SK-N-SH (cell line): ENCODE measurements at regions not wholly inside any gene's neighbourhood (a gene's known extent, or its start where the extent isn't known, plus 50 kb on each side); places are given as distances from the start of the nearest gene placed in this dataset.

ENCODE experiments used
- CTCF ChIA-PET: fragments of 300-600, 350-600 bp; formaldehyde crosslinking; extraction: SDS; loops from one replicate; lab custom pipeline; 2021; lab: Yijun Ruan, JAX
- POLR2A ChIA-PET: fragments of 350-600 bp; sonication (Branson Sonifier 250); formaldehyde crosslinking; extraction: SDS; loops from one replicate; lab custom pipeline; 2020; ENCODE audit warnings: antibody characterized with exemption, inconsistent platforms; lab: Yijun Ruan, JAX
- DNase-seq: peaks from one replicate; pipeline ENCODE4 v3.0.0; 2012
- H2AFZ ChIP-seq: fragments of 200-600 bp; sonication (generic); 2 replicates; pipeline ENCODE4 v1.8.1; 2016; ENCODE audit warnings: antibody characterized with exemption, mild to moderate bottlenecking, low read depth
- H3F3A ChIP-seq: fragments of 200-600 bp; sonication (generic); replicated peaks from 2 replicates; pipeline ENCODE3; 2016; ENCODE audit warnings: antibody characterized with exemption, mild to moderate bottlenecking; ENCODE audit not compliant: insufficient read depth
- H3K27ac ChIP-seq, 2 experiments: fragments of 200-500 bp in 1 of 2; fragments of 200-600 bp in 1 of 2; sonication (Bioruptor generic) in 1 of 2; sonication (generic), shearing (Covaris generic) in 1 of 2; 2 replicates each; pipeline versions ENCODE4 v1.5.1 to v1.6.1; 2014 to 2016; ENCODE audit warnings: low read depth in 2 of 2, inconsistent platforms in 1 of 2, low read length in 1 of 2, mild to moderate bottlenecking in 1 of 2, mixed read lengths in 1 of 2
- H3K27me3 ChIP-seq: fragments of 200-600 bp; sonication (generic), shearing (Covaris generic); 2 replicates; pipeline ENCODE4 v1.6.1; 2016; ENCODE audit warnings: mixed run types; ENCODE audit not compliant: insufficient read depth
- H3K36me3 ChIP-seq, 2 experiments: fragments of 200-500 bp in 1 of 2; fragments of 200-600 bp in 1 of 2; sonication (Bioruptor generic) in 1 of 2; sonication (generic) in 1 of 2; replicated peaks in 1 of 2; 2 replicates each; pipeline versions ENCODE3 to v1.5.1; 2014 to 2016; ENCODE audit warnings: low read length in 1 of 2, mild to moderate bottlenecking in 1 of 2; ENCODE audit not compliant: insufficient read depth in 2 of 2, control insufficient read depth in 1 of 2
- H3K4me1 ChIP-seq, 2 experiments: fragments of 200-500 bp in 1 of 2; fragments of 200-600 bp in 1 of 2; sonication (Bioruptor generic) in 1 of 2; sonication (generic), shearing (Covaris generic) in 1 of 2; 2 replicates each; pipeline versions ENCODE4 v1.5.1 to v1.6.1; 2014 to 2016; ENCODE audit warnings: low read depth in 1 of 2, low read length in 1 of 2, mixed run types in 1 of 2; ENCODE audit not compliant: insufficient read depth in 2 of 2, control insufficient read depth in 1 of 2
- H3K4me2 ChIP-seq: fragments of 200-600 bp; sonication (generic), shearing (Covaris generic); 2 replicates; pipeline ENCODE4 v1.6.1; 2017; ENCODE audit warnings: mixed run types
- H3K4me3 ChIP-seq, 2 experiments: fragments of 200-500 bp in 1 of 2; fragments of 200-600 bp in 1 of 2; sonication (Bioruptor generic) in 1 of 2; sonication (generic), shearing (Covaris generic) in 1 of 2; 2 replicates each; pipeline versions ENCODE4 v1.5.1 to v1.8.1; 2014 to 2016; ENCODE audit warnings: low read depth in 2 of 2, inconsistent platforms in 1 of 2, low read length in 1 of 2, mild to moderate bottlenecking in 1 of 2, mixed read lengths in 1 of 2, moderate library complexity in 1 of 2
- H3K79me2 ChIP-seq: fragments of 200-600 bp; sonication (generic); 2 replicates; pipeline ENCODE4 v1.8.1; 2017; ENCODE audit warnings: mild to moderate bottlenecking; ENCODE audit not compliant: insufficient read depth
- H3K9ac ChIP-seq: fragments of 200-600 bp; sonication (generic); 2 replicates; pipeline ENCODE4 v1.6.1; 2017; ENCODE audit warnings: mixed run types
- H3K9me2 ChIP-seq: fragments of 200-600 bp; sonication (generic); 2 replicates; pipeline ENCODE4 v1.6.1; 2017; ENCODE audit warnings: mixed run types
- H3K9me3 ChIP-seq: fragments of 200-600 bp; sonication (generic); 2 replicates; pipeline ENCODE4 v1.6.1; 2017; ENCODE audit warnings: mixed run types, mild to moderate bottlenecking, moderate library complexity
- H4K20me1 ChIP-seq: fragments of 200-600 bp; sonication (generic); 2 replicates; pipeline ENCODE4 v1.6.1; 2017; ENCODE audit warnings: mild to moderate bottlenecking, mixed run types; ENCODE audit not compliant: insufficient read depth
- CHD2 ChIP-seq: fragments of 150-350 bp; IDR thresholded peaks from 2 replicates; pipeline ENCODE4 v1.6.1; 2018; ENCODE audit warnings: low read length; ENCODE audit not compliant: partially characterized antibody
- ELF1 ChIP-seq: IDR thresholded peaks from 2 replicates; pipeline ENCODE4 v1.4.0; 2012
- EZH2phosphoT487 ChIP-seq: fragments of 200-600 bp; sonication (generic); IDR thresholded peaks from 2 replicates; pipeline ENCODE4 v1.6.1; 2017; ENCODE audit warnings: low read depth, mixed run types, mild to moderate bottlenecking, antibody characterized with exemption, moderate library complexity, borderline replicate concordance
- GABPA ChIP-seq: IDR thresholded peaks from 2 replicates; pipeline ENCODE4 v1.4.0; 2012; ENCODE audit warnings: low read depth, mild to moderate bottlenecking
- IRF3 ChIP-seq: fragments of 150-350 bp; IDR thresholded peaks from 2 replicates; pipeline ENCODE4 v1.6.1; 2016; ENCODE audit warnings: mild to moderate bottlenecking, low read depth, low read length
- JUND ChIP-seq: IDR thresholded peaks from 2 replicates; pipeline ENCODE4 v1.4.0; 2012
- MAX ChIP-seq: IDR thresholded peaks from 2 replicates; pipeline ENCODE4 v1.4.0; 2012; ENCODE audit warnings: low read depth
- MEF2A ChIP-seq: IDR thresholded peaks from 2 replicates; pipeline ENCODE4 v1.4.0; 2012; ENCODE audit warnings: low read depth, borderline replicate concordance
- MXI1 ChIP-seq: IDR thresholded peaks from 2 replicates; pipeline ENCODE4 v1.6.1; 2012; ENCODE audit warnings: mild to moderate bottlenecking, low read depth, low read length, improper control_type of control experiment
- NFIC ChIP-seq: IDR thresholded peaks from 2 replicates; pipeline ENCODE4 v1.4.0; 2012; ENCODE audit warnings: borderline replicate concordance
- PBX3 ChIP-seq: IDR thresholded peaks from 2 replicates; pipeline ENCODE4; 2012
- POLR2AphosphoS5 ChIP-seq: IDR thresholded peaks from 2 replicates; pipeline ENCODE4 v1.6.1; 2012; ENCODE audit warnings: low read depth, low read length
- REST ChIP-seq: IDR thresholded peaks from 2 replicates; pipeline ENCODE4 v1.6.1; 2012; ENCODE audit warnings: mild to moderate bottlenecking, low read depth, low read length, moderate library complexity
- RXRA ChIP-seq: IDR thresholded peaks from 2 replicates; pipeline ENCODE4 v1.4.0; 2012; ENCODE audit warnings: low read depth, mild to moderate bottlenecking, borderline replicate concordance
- SMC3 ChIP-seq: IDR thresholded peaks from 2 replicates; pipeline ENCODE4 v1.6.1; 2012; ENCODE audit warnings: low read depth, low read length, improper control_type of control experiment
- TCF12 ChIP-seq: IDR thresholded peaks from 2 replicates; pipeline ENCODE4 v1.4.0; 2012
- TEAD4 ChIP-seq: IDR thresholded peaks from 2 replicates; pipeline ENCODE4 v1.4.0; 2012; ENCODE audit warnings: mild to moderate bottlenecking, borderline replicate concordance; ENCODE audit not compliant: insufficient read depth
- USF1 ChIP-seq: IDR thresholded peaks from 2 replicates; pipeline ENCODE4 v1.4.0; 2012; ENCODE audit warnings: low read depth, borderline replicate concordance
- USF2 ChIP-seq: fragments of 150-350 bp; IDR thresholded peaks from 2 replicates; pipeline ENCODE4 v1.6.1; 2017; ENCODE audit warnings: antibody characterized with exemption, low read length, low read depth, borderline replicate concordance
- WGBS: methylation state at CpG from one replicate; pipeline ENCODE4 v1.1.6; 2017; ENCODE audit warnings: low lambda C conversion rate; 5-methylcytosine and 5-hydroxymethylcytosine counted together

GRCh38 chr6:144879436-144879835, 594.3 kb downstream of the UTRN start:
- Histone ChIP-seq H3K36me3 (no peaks in the 10 kb centered on the region), H3K4me3 (no peak overlapping the region), H3K4me2 (no peak overlapping the region), H3K9me3 (no peaks in the 10 kb centered on the region), H4K20me1 (no peaks in the 10 kb centered on the region), H3K27me3 (no peaks in the 10 kb centered on the region), H2AFZ (no peak overlapping the region), H3K9me2 (no peaks in the 10 kb centered on the region), H3F3A (no peaks in the 10 kb centered on the region), H3K9ac (no peak overlapping the region), H3K79me2 (no peaks in the 10 kb centered on the region), H3K4me1 (peaks cover 0 to 17% of the 10 kb centered on the region in 2 experiments; a peak in 2 of 4 replicates), H3K27ac (peak overlapping the region in 1 of 2 experiments; percentile 87; a peak in 2 of 4 replicates)
- ChIA-PET POLR2A (no interaction called here), CTCF (interaction anchor here (1.5 kb wide), 1 partner anchor 295 kb away, joined by 4 read pairs; no protein-coding TSS in a partner anchor)
- DNase-seq: no peak
- WGBS: 68% methylated on average over 3 of the region's 3 CpGs
- TF ChIP-seq JUND (no peak), PBX3 (no peak), ELF1 (no peak), MAX (no peak), TEAD4 (no peak), IRF3 (no peak), NFIC (no peak), GABPA (no peak), TCF12 (no peak), USF2 (no peak), USF1 (no peak), CHD2 (no peak), RXRA (no peak), EZH2phosphoT487 (no peak)

GRCh38 chr6:144882425-144882824, 597.3 kb downstream of the UTRN start:
- Histone ChIP-seq H3K4me2 (no peak overlapping the region), H3K36me3 (no peaks in the 10 kb centered on the region), H3F3A (no peaks in the 10 kb centered on the region), H3K9me3 (no peaks in the 10 kb centered on the region), H3K79me2 (no peaks in the 10 kb centered on the region), H3K9me2 (no peaks in the 10 kb centered on the region), H3K4me3 (no peak overlapping the region), H3K27ac (no peak overlapping the region), H3K9ac (no peak overlapping the region), H3K27me3 (no peaks in the 10 kb centered on the region), H4K20me1 (no peaks in the 10 kb centered on the region), H3K4me1 (peaks cover 0 to 20% of the 10 kb centered on the region in 2 experiments; a peak in 2 of 4 replicates), H2AFZ (no peak overlapping the region)
- ChIA-PET POLR2A (no interaction called here), CTCF (no interaction called here)
- 67% methylated on average over 4 of the region's 4 CpGs for WGBS
- DNase-seq: no peak
- TF ChIP-seq USF2 (no peak), SMC3 (no peak), REST (no peak), RXRA (no peak), POLR2AphosphoS5 (no peak), MXI1 (no peak), MEF2A (no peak)
